Spleen (tissue), 11 donors: ENCODE measurements at regions not wholly inside any gene's neighbourhood (a gene's known extent, or its start where the extent isn't known, plus 50 kb on each side); places are given as distances from the start of the nearest gene placed in this dataset.

Experiments used
- DNase-seq: peaks from one replicate; pipeline ENCODE4 v3.0.0-alpha.2; 2020
- H3K27ac ChIP-seq, 8 donors: fragments of 200-600 bp; sonication (generic) in 7 of 8; 1 replicate in 4 of 8; 2 replicates in 4 of 8; pipeline versions ENCODE4 v1.5.0 to v1.8.0; 2016 to 2021; ENCODE audit warnings: inconsistent platforms in 4 of 8, mild to moderate bottlenecking in 4 of 8, moderate library complexity in 1 of 8
- H3K27me3 ChIP-seq, 7 donors: fragments of 200-600 bp; sonication (generic) in 6 of 7; replicated peaks in 1 of 7; 1 replicate in 4 of 7; 2 replicates in 3 of 7; pipeline versions ENCODE4 v1.5.0 to v1.8.0; 2016 to 2021; ENCODE audit warnings: inconsistent platforms in 3 of 7, mild to moderate bottlenecking in 1 of 7
- H3K36me3 ChIP-seq, 6 donors: fragments of 200-600 bp; sonication (generic) in 5 of 6; 1 replicate in 4 of 6; 2 replicates in 2 of 6; pipeline versions ENCODE4 v1.5.0 to v1.8.0; 2016 to 2021; ENCODE audit warnings: inconsistent platforms in 2 of 6
- H3K4me1 ChIP-seq, 6 donors: fragments of 200-600 bp; sonication (generic) in 5 of 6; 1 replicate in 3 of 6; 2 replicates in 3 of 6; pipeline versions ENCODE4 v1.5.0 to v1.8.0; 2016 to 2021; ENCODE audit warnings: inconsistent platforms in 3 of 6
- H3K4me3 ChIP-seq, 8 donors: fragments of 200-600 bp; sonication (generic) in 7 of 8; 1 replicate in 4 of 8; 2 replicates in 4 of 8; pipeline versions ENCODE4 v1.5.0 to v1.8.0; 2016 to 2021; ENCODE audit warnings: inconsistent platforms in 4 of 8, mild to moderate bottlenecking in 4 of 8, moderate library complexity in 2 of 8
- H3K9me3 ChIP-seq, 8 donors: fragments of 200-600 bp; sonication (generic) in 7 of 8; 1 replicate in 4 of 8; 2 replicates in 4 of 8; pipeline versions ENCODE4 v1.5.0 to v1.8.0; 2016 to 2021; ENCODE audit warnings: inconsistent platforms in 4 of 8
- POLR2A ChIP-seq, 3 donors: fragments of 450-650 bp; IDR thresholded peaks; one replicate each; pipeline ENCODE4 v1.5.1; 2017; ENCODE audit warnings: antibody characterized with exemption in 3 of 3, mild to moderate bottlenecking in 1 of 3
- POLR2AphosphoS5 ChIP-seq, 3 donors: sonication (generic); formaldehyde crosslinking; IDR thresholded peaks; one replicate each; pipeline ENCODE4 v1.5.1; 2017; ENCODE audit warnings: antibody characterized with exemption in 3 of 3
- WGBS, 5 donors: extraction: QIAGEN DNeasy Blood & Tissue Kit in 3 of 5; methylation state at CpG; one replicate each; pipeline versions ENCODE4 v1.1.5 to v1.1.7; 2013 to 2018; 5-methylcytosine and 5-hydroxymethylcytosine counted together
- intact Hi-C: fragments of 100-400 bp; cut with DNase I; formaldehyde crosslinking; loops from one replicate; pipeline ENCODE4 v1.15.0; 2023; ENCODE audit warnings: low total_unique reads
- TF ChIP-seq, protein P1 (sequence below), 11 experiments: fragments of 200-600 bp in 7 of 11; fragments of 450-650 bp in 4 of 11; sonication (generic) in 4 of 11; IDR thresholded peaks in 8 of 11; conservative IDR thresholded peaks in 3 of 11; 1 replicate in 7 of 11; 2 replicates in 4 of 11; pipeline versions ENCODE4 v1.4.0 to v1.8.0; 2016 to 2021; ENCODE audit warnings: antibody characterized with exemption in 11 of 11, inconsistent platforms in 4 of 11, mild to moderate bottlenecking in 1 of 11
- donor health status: healthy with polysubstance abuse.
- donor health status: DM: no; HTN: no; CAD: no; lungs with moderate emphysema.
- donor health status: DM: no; HTN: no; CAD: no.
- donor health status: Bipolar disorder and iron deficiency.
- donor health status: healthy.
- donor health status: DM: no; HTN: no; CAD: no.
- donor health status: DM: yes; HTN: yes; CAD: no.

DNA sequence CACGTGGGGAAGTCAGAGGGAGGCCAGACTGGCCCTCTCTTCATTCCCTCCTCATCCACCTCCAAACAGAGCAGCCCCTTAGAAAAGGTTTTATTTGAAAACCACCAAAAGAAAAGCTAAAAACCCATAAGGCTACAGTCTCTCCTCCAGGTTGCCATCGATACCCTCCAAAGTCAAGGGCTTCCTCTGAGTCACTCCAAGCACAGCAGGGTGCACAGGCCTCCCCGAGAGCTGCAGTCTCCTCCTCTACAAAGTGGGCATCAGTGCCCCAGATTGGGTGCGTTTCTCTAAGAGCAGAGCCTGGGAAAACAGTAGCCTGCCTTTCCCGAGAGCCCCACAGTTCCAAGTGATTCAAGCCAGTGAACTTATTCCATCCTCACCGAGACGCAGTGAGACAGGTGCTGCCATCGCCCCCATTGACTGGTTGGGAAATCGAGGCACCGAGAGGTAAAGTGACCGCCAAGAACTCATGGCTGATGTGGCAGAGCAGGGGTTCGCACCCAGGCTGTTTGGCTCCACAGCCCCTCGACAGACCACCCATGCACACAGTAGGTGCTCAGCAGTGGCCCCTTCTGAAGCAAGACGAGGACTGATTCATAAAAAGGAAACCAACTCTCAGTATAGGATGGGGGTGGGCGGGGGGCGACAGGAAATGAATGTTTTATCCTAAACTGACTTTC, 91.7 kb upstream of the SHISAL1 start:
- Histone ChIP-seq H3K4me1 (peaks cover 0 to 12% (median 2%) of the 10 kb centered on the region in 6 donors), H3K9me3 (no peaks in the 10 kb centered on the region), H3K27ac (no peak overlapping the region), H3K27me3 (peaks cover 0 to 14% (median 0%) of the 10 kb centered on the region in 7 donors), H3K4me3 (no peak overlapping the region), H3K36me3 (no peaks in the 10 kb centered on the region)
- WGBS, 5 donors = 77 to 89% (median 82%) methylated on average over 16 of the region's 16 CpGs
- intact Hi-C loops = no loop called here
- TF ChIP-seq POLR2AphosphoS5 (IDR thresholded peaks at IDR 0.05) = no peak
- TF ChIP-seq POLR2A (IDR thresholded peaks at IDR 0.05) = no peak
- TF ChIP-seq, protein P1, sequence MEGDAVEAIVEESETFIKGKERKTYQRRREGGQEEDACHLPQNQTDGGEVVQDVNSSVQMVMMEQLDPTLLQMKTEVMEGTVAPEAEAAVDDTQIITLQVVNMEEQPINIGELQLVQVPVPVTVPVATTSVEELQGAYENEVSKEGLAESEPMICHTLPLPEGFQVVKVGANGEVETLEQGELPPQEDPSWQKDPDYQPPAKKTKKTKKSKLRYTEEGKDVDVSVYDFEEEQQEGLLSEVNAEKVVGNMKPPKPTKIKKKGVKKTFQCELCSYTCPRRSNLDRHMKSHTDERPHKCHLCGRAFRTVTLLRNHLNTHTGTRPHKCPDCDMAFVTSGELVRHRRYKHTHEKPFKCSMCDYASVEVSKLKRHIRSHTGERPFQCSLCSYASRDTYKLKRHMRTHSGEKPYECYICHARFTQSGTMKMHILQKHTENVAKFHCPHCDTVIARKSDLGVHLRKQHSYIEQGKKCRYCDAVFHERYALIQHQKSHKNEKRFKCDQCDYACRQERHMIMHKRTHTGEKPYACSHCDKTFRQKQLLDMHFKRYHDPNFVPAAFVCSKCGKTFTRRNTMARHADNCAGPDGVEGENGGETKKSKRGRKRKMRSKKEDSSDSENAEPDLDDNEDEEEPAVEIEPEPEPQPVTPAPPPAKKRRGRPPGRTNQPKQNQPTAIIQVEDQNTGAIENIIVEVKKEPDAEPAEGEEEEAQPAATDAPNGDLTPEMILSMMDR (IDR thresholded peaks at IDR 0.05 in 8 of 11, conservative IDR thresholded peaks at IDR 0.05 in 3 of 11) = no peak
- DNase-seq = peak; percentile 51

DNA sequence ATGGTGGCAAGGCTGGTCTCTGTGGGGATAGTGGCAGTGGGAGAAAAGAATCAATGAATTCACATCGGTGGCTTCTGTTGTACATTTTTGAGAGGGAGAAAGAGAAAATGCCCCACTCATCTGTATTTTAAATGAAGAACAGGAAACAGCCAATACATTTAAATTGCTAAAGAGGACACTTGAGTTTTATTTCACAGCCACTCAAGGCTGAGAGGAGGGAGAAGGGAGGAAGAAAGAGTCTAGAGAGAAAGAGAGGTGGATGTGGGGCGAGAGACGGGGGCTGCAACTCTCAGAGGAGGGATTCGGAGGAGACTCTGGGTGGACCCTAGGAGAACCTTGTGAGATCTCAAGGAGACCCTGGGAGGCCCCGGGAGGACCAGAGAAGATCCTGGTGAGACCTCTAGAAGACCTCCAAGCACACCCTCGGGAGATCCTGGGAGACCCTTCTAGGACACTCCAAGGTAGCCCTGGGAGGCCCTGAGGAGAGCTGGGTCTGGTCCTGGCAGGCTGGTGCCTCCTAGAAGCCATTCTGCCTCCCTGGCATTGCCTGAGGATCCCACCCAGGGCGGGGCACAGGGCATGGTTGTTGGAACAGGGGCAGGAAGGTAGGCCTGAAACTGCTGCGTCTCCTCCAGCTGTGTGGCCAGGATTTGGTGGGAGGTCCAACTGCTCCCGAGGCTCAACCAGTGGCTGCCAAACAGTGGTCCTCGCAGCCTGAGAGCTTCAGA, 91.0 kb upstream of the SHISAL1 start:
- TF ChIP-seq POLR2A (IDR thresholded peaks at IDR 0.05) (no peak), POLR2AphosphoS5 (IDR thresholded peaks at IDR 0.05) (no peak)
- TF ChIP-seq, protein P1 (IDR thresholded peaks at IDR 0.05 in 8 of 11, conservative IDR thresholded peaks at IDR 0.05 in 3 of 11) = no peak
- no peaks in the 10 kb centered on the region for H3K36me3 ChIP-seq
- DNase-seq = peak; percentile 56
- peaks cover 0 to 12% (median 2%) of the 10 kb centered on the region in 6 donors for H3K4me1 ChIP-seq
- intact Hi-C loops = no loop called here
- no peaks in the 10 kb centered on the region for H3K9me3 ChIP-seq
- no peak overlapping the region for H3K4me3 ChIP-seq
- WGBS, 5 donors = 66 to 79% (median 75%) methylated on average over 7 to 10 of the region's 10 CpGs
- peaks cover 0 to 14% (median 0%) of the 10 kb centered on the region in 7 donors for H3K27me3 ChIP-seq
- no peak overlapping the region for H3K27ac ChIP-seq

DNA sequence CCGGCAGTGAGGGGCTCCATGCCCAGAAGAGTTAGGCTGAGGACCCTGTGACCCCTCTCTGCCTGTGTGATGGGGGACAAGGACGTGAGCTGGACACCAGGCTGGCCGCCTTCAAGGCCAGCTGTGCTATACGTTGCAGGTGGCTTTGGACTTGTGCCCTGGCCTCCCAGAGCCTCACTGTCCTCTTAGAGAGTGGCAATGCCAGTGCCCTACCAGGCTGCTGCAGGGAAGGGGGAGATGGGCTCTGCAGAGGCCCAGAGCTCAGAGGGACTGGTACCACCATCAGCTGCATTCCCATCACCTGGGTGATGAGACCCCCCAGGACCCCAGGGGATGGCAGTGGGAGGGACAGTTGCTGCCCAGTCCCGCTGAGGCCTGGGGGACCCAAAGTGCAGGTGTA, 90.4 kb upstream of the SHISAL1 start:
- WGBS, 5 donors = 72 to 94% (median 83%) methylated on average over 2 to 5 of the region's 5 CpGs
- Histone ChIP-seq H3K4me1 (peaks cover 0 to 12% (median 2%) of the 10 kb centered on the region in 6 donors), H3K27me3 (peaks cover 0 to 14% (median 0%) of the 10 kb centered on the region in 7 donors), H3K36me3 (no peaks in the 10 kb centered on the region), H3K27ac (no peak overlapping the region), H3K9me3 (no peaks in the 10 kb centered on the region), H3K4me3 (no peak overlapping the region)
- intact Hi-C loops = no loop called here
- TF ChIP-seq, protein P1 (IDR thresholded peaks at IDR 0.05 in 8 of 11, conservative IDR thresholded peaks at IDR 0.05 in 3 of 11) = no peak
- TF ChIP-seq POLR2A (IDR thresholded peaks at IDR 0.05) (no peak), POLR2AphosphoS5 (IDR thresholded peaks at IDR 0.05) (no peak)
- DNase-seq = no peak
